CD4-positive, alpha-beta T cell treated with Interleukin-4 for 1 hour (primary cell): ENCODE measurements at regions not wholly inside any gene's neighbourhood (a gene's known extent, or its start where the extent isn't known, plus 50 kb on each side); places are given as distances from the start of the nearest gene placed in this dataset.

ENCODE experiments used
- DNase-seq, 2 donors: peaks; one replicate each; pipeline ENCODE4 v3.0.0-alpha.2; 2020 to 2022

DNA sequence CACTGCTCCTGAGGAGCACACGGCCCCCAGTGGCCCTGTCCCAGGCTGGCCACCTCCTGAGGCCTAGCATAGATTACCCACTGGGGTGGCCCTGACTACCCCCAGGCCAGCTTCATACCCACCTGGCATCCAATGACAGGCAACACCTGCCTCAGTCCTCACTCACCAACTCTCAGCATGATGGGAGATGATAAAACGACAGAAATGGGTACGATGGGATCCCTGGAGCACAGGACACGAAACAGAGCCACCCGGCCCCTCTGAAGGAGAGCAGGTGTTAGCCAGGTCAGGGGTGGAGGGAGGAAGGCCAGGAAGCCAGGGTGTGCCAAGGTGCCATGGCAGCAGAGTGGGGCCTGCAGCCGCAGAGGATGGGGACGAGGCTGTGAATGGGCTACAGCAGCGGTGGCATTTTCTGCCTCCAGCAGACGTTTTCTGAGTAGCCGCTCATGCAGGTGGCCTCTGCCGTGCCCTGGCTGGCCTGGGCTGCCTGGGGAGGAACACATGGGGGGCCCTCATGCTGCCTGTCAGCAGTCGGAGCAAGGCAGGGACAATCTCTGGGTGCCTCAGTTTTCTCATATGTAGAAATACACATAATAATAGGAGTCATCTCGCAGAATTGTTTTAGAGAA is 50.2 kb upstream of the FGF3 start:
- DNase-seq: no peak

DNA sequence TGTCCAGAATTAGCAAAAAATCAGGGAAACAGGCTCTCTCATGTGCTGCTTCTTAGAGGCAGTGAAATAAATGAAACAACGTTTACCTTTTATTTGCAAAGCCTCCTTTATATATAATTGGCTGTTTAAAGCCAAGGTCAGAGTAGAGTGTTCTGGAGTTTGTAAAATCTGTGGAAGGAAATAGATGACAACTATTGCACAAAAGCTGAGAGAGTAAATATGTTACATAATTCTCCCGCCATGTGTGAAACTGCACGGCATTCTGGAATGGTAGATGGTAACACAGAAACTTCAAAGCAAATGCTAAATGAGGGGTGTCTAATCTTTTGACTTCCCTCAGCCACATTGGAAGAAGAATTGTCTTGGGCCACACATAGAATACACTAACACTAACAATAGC is 51.5 kb upstream of the FGF3 start:
- DNase-seq: no peak

DNA sequence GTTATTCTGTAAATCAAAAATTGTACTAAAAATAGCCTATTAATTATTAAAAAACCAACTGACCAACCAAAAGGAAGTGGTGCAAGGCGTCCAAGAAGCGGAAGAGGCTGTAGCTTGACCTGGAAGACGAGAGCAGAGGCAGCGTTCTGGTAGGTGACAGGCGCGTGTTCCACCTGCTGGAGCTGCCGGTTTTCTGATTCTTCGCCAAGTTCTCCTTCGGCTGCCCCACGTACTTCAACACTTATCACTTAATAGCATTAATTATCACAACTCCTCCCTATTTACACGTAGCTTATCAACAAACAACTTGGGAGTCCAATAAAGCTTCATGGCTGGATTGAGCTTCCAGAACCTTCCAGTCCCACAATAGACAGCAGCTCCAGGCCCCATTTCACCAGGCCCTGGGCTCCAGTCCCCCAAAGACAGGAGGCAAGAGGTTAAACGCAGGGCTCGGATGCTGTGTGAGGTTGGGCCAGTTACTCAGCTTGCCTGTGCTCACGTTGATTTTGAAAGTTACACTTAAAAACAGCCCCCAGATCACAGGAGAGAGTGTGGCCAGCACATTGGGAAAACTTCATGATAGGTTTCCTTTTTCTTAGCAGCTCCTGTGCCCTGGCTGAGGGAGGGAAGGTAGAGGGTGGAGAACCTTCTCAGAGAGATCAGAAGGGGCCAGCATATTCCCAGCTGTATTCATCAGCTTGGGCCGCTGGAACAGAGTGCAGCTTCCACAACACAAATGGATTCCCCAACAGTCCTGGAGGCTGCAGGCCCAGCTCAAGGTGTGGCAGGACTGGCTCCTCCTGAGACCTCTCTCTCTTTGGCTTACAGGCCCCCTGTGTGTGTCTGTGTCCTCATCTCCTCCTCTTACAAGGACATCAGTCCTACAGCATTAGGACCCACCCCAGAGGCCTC is 54.2 kb upstream of the FGF3 start:
- DNase-seq: no peak

DNA sequence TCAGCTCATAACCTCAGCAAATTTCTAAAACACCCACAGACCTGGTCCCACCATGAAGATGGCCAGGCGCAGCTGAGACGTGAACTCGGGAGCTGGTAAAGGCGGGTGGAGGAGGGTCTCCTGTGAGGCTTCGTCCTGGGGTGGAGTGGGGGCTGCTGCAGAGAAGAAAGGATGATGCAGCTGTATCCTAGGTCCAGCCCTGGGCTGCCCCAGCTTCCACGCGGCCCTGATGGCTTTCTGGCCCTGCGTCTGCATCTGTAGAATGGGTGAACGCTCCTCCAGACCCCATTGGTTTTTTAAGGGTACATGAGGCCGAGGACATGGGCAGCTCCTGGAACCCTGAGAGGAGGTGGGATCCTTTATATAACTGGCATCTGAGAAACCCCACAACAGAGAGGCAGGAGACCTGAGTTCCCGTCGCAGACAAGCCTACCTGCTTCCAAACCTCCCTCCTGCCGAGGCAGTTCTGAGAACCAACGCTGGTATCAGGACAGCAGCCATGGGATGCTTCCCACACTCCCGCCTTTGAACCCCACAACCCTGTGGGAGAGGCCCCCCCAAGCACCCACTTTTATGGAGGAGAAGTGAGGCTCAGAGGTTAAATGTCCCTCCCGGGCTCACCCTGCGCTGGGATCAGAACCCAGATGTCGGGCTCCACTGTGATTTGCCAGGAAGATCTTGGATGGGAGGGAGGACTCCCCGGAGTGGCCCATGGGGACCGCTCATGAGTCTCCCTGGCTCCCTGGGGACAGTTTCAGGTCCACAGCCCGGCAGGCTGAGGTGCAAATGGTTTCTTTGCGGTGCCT is 55.2 kb upstream of the FGF3 start:
- DNase-seq: no peak

DNA sequence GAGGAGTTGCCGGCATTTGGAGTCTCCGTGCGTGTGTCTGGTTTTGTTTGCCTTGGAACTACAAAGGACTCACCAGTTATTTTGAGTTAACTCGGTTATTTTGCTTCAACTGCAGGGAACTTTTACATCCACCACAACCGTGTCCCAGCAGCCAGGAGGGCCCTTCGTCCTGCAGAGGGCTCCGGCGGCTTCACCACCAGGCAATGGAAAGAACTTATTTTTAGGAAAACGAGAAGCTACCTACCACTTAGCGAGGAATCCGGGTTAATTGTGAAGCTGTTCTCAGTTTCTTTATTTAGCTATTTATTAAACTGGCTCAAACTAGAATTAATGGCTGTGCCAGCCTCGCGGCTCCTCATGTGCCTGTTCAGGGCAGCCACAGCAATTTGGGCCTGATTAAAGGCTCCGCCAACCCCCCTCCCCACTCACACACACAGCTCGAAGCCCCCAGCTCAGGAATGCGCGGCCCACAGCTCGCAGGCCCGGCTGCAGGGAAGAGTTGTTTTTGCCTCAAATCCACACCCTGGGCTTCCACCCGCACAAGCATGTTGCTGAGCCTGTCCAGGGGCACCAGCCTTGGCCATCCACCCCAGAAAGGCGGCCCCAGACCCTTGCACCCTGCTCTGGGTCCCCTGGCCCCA is 55.9 kb upstream of the FGF3 start:
- no peak for DNase-seq

DNA sequence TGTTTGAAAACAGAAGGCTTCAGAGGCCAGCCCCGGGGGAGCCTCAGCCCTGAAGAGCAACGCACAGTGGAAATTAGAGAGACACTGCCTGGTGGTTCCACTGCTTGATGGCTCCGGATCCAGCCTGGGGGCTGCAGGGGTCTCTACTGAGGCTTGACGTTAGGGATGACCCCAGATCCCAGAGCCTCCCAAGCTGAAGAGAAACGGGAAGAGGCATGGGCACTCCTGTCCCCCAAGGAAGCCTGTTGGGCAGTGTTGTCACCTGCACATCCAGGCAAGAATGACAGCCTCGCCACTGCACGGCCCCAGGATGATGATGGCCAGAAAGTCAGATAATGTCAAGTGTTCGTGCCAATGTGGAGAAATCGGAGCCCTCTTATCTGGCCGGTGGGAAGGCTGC is 56.8 kb upstream of the FGF3 start:
- DNase-seq: no peak

DNA sequence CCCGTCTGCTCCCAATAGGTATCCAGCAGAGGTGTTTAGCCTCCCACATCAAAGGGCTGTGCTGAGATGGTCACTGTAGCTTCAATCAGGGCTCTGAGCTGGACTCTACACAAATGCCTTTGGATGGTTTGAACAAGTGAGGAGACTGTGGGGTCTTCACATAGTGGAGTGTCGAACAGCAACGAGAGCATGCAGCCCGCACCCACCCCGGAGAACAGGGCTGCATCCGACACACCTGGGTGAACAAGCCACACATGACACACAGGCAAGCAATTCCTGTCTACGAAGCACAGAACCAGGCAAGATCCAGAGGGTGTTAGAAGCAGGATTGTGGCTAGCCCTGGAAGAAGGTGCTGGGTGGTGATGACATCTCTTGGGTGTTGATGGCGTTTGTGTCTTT is 58.0 kb upstream of the FGF3 start:
- peak in 1 of 2 donors; percentile 5 for DNase-seq

DNA sequence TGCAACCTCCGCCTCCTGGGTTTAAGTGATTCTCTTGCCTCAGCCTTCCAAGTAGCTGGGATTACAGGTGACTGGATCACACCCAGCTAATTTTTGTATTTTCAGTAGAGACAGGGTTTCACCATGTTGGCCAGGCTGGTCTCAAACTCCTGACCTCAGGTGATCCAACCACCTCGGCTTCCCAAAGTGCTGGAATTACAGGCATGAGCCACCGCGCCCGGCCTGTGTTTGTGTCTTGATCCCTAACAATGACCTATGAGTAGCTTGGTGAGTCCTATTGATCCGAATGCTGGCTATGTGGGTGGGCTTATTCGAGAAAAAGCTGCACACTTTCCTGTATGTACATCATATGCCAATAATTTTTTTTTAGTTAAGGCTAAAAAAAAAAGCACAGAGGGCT is 58.5 kb upstream of the FGF3 start:
- peak in 1 of 2 donors; percentile 6 for DNase-seq

DNA sequence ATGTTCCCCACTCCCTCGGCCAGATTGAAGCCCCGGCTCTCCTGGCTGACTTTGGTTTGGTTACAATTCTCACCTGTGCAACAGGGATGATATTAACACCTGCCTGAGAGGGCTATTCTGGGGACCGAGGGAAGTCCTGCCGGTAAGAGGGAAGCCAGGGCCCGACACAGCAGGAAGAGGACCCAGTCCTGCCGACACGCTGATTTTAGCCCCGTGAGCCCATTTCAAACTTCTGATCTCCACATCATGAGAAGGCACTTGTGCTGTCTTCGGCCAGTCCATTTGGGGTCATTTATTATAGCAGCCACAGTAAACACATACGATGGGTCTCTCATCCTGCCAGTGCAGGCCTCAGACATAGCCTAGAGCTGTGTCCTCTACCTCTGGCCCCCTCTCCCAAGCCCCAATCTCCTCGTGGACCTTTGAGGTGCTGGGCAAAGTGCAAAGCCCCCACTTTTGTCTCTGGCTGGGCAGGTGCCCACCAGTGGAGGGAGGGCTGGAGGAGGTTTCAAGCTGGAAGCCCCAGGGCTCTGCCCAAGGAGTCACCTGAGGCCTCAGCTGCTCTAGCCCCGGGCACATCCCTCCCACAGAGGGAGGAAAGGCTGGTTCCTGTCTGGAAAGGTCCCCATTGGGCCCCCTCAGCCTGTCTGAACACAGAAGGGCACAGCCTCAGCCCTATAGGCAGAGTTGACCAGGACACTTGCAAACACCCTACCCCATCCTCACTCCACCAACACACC is 59.1 kb upstream of the FGF3 start:
- peak in 1 of 2 donors; percentile 1 for DNase-seq

DNA sequence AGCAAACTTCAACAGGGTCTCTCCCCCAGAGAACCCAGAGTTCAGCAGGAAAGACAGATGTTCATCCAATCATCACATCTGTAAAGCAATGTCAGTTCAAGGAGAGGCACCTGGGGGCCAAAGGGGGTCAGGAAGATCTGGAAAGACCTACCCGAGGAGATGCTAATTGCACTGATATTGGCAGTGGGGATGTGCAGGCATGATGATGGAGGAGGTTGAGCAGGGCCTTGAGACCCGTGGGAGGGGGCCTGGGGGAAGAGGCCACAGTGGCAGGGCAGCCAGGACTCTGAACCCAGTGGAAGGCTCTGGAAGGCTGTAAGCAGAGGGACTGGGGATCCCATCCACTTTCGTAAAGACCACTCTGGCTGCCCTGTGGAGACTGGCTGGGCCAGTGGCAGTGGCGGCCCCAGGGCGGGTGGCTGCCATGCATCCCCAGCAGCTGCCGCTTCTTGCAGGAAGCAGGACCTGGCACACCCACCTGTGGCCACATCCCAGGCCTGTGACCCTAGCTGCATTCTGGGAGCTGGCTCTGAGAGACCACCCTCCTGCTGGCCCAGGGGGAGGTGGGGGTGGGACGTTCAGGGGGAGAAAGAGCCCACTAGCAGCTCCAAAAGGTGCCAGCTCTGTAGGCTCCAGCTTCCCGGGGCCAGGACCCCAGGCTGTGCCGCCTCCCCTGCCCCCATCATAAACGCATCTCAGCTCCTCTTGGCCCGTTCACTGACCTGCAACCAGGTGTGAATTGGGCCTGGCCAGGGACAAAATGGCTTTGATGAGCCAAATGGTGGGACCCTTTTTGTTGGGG is 59.9 kb upstream of the FGF3 start:
- no peak for DNase-seq

DNA sequence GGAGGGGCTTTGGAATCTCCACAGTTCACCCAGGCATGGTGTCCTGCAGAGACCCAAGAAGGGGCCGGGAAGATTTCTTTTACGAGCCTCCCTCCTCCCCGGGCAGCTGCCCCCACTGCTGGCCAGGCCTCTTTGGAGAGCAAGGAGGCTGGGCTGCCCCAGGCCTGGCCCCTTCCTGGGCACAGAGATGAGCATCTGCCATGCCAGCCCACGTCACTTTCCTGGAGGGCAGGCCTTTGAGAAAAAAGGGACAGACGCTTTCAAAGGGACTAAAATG is 60.5 kb upstream of the FGF3 start:
- no peak for DNase-seq

DNA sequence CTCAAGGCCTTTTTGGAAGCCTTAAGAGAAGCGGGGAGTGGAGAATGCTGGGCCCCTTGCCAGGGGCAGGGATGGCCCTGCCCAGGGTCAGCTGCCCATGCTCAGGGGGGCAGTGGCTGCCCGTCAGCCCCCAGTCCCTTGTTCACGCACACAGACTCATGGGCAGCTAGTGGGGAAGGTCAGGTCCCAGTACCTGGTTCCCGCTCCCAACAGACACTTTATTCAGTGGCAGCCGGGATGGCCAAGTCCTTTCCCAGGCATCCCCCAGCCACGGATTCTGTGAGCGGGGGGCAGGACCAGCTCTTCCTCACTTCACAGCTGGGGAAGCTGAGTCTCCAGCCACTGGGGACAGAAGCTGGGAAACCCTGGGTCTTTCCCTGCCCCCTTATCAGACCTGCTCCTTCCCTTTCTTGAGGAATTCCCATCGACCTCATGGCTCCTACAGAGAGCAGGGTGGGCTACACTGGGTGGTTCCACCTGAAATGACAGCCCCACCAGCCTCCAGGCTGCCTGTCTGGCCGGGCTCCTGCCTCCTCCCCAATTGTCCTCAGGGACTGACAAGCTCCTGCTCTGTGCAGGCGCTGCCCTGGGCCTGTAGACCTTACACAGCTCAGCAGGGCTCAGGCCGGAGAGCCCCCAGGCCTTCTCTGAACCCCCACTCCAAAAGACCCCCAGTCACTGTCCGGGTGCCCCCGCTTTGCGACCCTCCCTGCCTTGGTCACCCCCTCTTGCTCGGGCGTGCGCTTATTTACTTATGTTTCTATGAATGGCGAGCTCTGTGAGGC is 61.0 kb upstream of the FGF3 start:
- DNase-seq: no peak

DNA sequence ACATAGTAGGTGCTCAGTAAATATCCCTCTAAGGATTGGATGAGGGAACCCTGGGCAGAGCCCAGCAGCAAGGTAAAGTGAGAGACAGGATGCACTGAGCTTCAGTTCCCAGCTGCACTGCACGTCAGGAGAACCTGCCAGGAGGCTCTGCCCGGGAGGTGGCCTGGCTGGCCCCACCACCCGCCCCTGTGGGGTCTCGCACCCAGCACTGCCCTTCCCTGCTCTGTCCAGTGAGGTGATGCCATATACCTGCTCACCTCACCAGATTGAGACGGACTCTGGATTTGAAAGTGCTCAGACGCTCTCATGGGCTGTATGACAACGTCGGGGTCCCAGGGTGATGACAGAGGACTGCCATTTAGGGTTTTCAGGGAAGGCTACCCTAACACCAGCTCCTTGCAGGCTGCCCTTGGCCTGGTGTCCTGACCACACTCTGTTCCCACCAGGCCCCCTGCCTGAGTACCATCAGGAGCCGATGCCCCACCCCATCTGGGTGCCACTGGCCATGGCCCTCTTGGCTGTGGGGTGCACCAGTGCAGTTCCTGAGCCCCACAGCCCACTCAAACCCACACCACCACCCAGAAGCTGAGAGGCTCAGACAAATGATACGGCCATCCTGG is 61.7 kb upstream of the FGF3 start:
- DNase-seq: no peak

DNA sequence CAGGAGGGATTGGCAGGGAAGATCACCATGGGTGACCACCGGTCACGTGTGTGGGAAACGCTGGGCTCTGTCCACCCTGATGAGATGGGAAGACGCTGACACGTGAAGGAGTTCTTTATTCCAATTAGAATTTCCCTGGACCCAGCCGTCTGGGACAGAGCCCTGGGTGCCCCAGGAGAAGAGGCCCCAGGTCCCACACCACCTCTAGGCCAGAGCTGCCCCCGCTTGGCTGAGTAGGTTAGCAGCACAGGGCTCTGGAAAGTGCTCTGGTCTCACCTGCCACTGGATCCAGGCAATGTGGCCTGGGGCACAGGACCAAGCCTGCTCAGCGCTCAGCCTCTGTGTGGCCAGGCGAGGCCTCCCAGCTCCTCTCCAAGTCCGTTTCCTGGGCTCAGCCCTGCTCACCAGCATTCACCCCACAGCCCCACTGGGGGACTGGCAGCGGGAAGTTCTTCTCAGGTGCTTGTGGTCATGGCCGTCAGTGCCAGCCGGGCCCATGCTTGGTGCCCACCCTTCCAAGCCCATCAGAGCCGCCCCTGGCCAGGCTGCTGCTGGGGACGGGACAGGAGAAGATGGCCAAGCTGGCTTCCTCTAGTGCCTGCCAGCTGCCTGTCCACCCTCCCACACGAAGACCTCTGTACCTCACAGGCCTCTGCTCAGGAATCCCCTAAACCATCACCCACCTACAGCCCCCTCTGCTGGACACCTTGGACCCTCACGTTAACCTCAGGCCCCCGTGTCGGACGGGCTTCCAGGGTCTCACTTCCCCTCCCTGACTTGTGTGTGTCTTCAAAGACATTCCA is 62.5 kb upstream of the FGF3 start:
- DNase-seq: no peak

DNA sequence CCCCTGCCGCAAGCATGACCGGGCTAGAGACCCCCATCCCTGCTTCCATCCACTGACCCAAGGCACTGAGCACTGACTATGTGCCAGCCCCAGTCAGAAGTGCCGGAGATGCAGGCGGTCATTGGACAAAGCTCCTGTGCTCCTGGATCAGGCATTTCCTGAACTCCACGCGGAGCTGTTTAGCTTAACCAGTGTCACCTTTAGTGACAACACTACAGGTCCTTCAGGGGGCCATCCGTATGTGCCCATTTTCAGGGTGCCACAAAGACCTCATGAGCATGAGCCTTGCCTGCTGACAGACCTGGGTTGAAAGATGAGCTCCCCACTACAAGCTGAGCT is 63.0 kb upstream of the FGF3 start:
- no peak for DNase-seq

DNA sequence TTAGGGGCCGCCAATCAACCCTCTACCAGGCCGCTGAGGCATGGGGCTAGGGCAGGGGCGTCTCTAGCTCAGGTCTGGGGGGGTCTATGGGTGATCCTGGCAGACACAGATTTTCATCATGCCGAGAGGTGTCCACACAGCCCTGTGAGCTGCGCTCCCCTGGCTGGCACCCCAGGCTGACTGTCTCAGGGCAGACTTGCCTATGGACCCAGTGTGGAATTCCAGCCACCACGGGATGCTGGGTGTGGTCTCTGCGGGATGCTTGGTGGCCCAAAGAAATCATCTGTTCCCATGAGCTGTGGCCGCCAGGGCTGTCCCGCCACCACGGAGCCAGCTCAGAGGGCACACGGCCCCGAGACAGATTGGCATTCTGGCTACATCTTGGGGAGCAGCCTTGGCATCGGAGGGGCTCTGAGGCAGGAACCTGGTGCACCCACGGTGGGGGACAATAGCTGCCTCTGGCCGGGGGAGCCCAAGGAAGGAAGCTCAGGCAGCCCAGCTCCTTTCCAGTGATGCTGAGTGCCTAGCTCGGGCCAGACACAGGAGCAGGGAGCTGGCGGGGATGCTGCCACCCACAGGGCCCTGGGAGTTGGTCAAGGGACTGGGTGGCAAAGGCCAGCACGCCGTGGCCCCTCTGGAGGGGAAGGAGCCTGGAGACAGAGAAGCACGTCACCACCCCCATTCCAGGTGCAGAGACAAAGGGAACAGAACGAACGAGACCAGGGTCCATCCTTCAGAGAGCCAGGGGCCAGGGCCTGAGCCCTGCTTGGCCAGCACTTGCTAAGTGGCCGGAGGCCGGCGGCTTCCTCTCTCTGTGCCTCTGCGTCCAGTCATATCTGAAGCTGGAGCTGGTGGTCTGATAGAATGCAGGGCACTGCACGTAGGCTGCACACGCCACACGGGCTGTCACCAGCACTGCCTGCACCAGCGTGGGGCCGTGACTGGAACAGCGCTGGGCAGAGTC is 64.4 kb upstream of the FGF3 start:
- no peak for DNase-seq

DNA sequence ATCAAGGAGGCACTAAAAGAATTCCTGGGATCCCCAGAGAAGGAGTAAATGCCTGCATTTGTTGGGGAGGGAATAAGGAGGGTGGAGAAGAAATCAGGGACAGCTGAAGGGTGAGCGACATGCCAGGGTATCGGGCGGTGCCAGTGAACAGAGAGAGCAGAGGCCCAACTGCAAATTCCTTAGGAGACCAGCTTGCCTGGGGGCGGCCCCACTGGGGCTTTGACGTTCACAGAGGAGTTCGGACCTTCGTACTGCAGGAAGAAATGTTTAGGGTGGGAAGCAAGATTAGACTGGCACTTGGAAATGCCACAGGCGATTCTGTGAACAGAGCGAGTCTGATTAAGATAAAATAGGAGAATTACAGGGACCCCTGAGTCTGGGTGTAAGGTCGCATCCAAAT is 65.1 kb upstream of the FGF3 start:
- DNase-seq: no peak

DNA sequence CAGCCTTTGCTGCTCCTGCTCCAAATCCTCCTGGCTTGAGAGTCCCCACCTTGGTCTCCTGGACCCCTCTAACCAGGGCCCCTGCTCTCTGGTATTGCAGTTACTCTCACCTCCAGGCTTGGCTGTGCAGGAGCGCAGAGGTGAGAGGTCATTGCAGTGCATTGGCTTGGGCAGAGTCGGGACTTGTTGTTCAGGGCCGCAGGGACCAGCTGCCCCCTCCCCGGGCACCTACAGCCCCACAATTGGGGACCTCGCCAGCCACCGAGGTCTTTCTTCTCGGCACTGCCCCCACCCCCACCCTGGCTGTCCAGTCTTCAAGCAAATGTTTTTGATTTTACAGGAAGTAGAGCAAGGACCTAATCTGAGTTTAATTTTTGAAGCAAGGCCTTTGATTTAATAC is 65.5 kb upstream of the FGF3 start:
- no peak for DNase-seq

DNA sequence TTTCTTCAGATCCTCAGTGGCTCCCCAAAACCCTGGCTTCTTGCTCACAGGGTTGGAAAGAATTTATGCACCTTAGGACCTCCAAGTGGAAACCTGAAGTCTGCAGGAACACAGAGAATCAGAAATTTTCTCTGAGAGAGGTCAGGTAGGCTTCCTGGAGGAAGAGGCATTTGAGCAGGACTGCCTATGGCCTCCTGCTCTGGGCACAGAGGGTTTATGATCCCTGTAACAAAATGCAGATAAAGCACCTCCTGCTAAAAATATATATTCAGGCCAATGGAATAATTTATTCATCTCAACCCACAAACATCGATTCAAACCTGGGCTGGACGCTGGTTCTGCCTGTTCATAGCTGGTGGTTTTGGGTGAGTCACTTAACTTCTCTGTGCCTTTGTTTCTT is 68.1 kb upstream of the FGF3 start:
- DNase-seq: no peak
